Erythroblast (primary cell): ENCODE measurements at regions not wholly inside any gene's neighbourhood (a gene's known extent, or its start where the extent isn't known, plus 50 kb on each side); places are given as distances from the start of the nearest gene placed in this dataset.

Experiments
- GATA1 ChIP-seq: IDR thresholded peaks from 2 replicates; pipeline ENCODE4 v1.6.1; 2011; ENCODE audit warnings: low read depth, mild to moderate bottlenecking, control low read depth, low read length, moderate library complexity
- POLR2A ChIP-seq: IDR thresholded peaks from 2 replicates; pipeline ENCODE4 v1.6.1; 2011; ENCODE audit warnings: mild to moderate bottlenecking, low read length

GRCh38 chr3:87329065-87329464 is 52.7 kb upstream of the POU1F1 start:
- no peak for TF ChIP-seq POLR2A
- no peak for TF ChIP-seq GATA1
